H1 (cell line): ENCODE measurements at regions not wholly inside any gene's neighbourhood (a gene's known extent, or its start where the extent isn't known, plus 50 kb on each side); places are given as distances from the start of the nearest gene placed in this dataset.

Experiments
- CTCF ChIA-PET: fragments of 300-600 bp; sonication (Branson Sonifier 250); formaldehyde crosslinking; loops from one replicate; lab custom pipeline; 2021; ENCODE audit not compliant: partially characterized antibody; lab: Charles Lee
- POLR2A ChIA-PET: fragments of 300-600 bp; sonication (Branson Sonifier 250); formaldehyde crosslinking; loops from one replicate; lab custom pipeline; 2021; ENCODE audit warnings: inconsistent platforms; ENCODE audit not compliant: partially characterized antibody; lab: Charles Lee
- DNase-seq, 2 experiments: peaks; one replicate each; pipeline versions ENCODE4 v3.0.0 to v3.0.0-alpha.2; 2010 to 2022; ENCODE audit warnings: low spot score in 2 of 2, low read depth in 1 of 2, mixed read lengths in 1 of 2
- FAIRE-seq: peaks from 2 replicates; lab custom pipeline; 2011; peaks lifted over from hg19 to GRCh38; lab: Jason Lieb, UNC
- H2AFZ ChIP-seq: 2 replicates; pipeline ENCODE4 v1.8.1; 2012; ENCODE audit warnings: low read length, inconsistent platforms
- H2AK5ac ChIP-seq: 2 replicates; pipeline ENCODE4 v1.6.1; 2013; ENCODE audit warnings: low read depth, low read length
- H2BK120ac ChIP-seq: replicated peaks from 2 replicates; pipeline ENCODE3; 2013; ENCODE audit warnings: low read depth, low read length, inconsistent platforms
- H2BK12ac ChIP-seq: 2 replicates; pipeline ENCODE4 v1.6.1; 2013; ENCODE audit warnings: low read depth, low read length
- H2BK15ac ChIP-seq: 2 replicates; pipeline ENCODE4 v1.6.1; 2013; ENCODE audit warnings: low read length
- H2BK20ac ChIP-seq: 2 replicates; pipeline ENCODE4 v1.6.1; 2013; ENCODE audit warnings: low read length
- H2BK5ac ChIP-seq: 2 replicates; pipeline ENCODE4 v1.6.1; 2013; ENCODE audit warnings: low read depth, low read length
- H3K14ac ChIP-seq: 2 replicates; pipeline ENCODE4 v1.6.1; 2013; ENCODE audit warnings: inconsistent platforms; ENCODE audit not compliant: insufficient read length
- H3K18ac ChIP-seq: 2 replicates; pipeline ENCODE4 v1.6.1; 2013; ENCODE audit warnings: low read length; ENCODE audit errors: extremely low read depth
- H3K23ac ChIP-seq: 2 replicates; pipeline ENCODE4 v1.6.1; 2013; ENCODE audit warnings: inconsistent platforms; ENCODE audit not compliant: insufficient read length
- H3K23me2 ChIP-seq: 2 replicates; pipeline ENCODE4 v1.6.1; 2013; ENCODE audit warnings: low read depth, low read length
- H3K27ac ChIP-seq: 2 replicates; pipeline ENCODE4 v1.6.1; 2011; ENCODE audit warnings: low read depth, low read length, inconsistent platforms
- H3K27me3 ChIP-seq, 4 experiments: replicated peaks in 1 of 4; 1 replicate in 1 of 4; 2 replicates in 3 of 4; pipeline versions ENCODE4 v1.6.1 to v1.8.1; 2011 to 2013; ENCODE audit warnings: low read length in 3 of 4, mild to moderate bottlenecking in 3 of 4, inconsistent platforms in 2 of 4, mixed read lengths in 2 of 4, moderate library complexity in 1 of 4; ENCODE audit not compliant: control insufficient read depth in 3 of 4, insufficient read depth in 3 of 4; ENCODE audit errors: extremely low read depth in 1 of 4
- H3K36me3 ChIP-seq, 4 experiments: 2 replicates each; pipeline versions ENCODE4 v1.6.1 to v1.8.1; 2011 to 2013; ENCODE audit warnings: mild to moderate bottlenecking in 4 of 4, low read length in 3 of 4, moderate library complexity in 2 of 4, control low read depth in 1 of 4, inconsistent platforms in 1 of 4; ENCODE audit not compliant: insufficient read depth in 4 of 4, control insufficient read depth in 2 of 4
- H3K4ac ChIP-seq: replicated peaks from 2 replicates; pipeline ENCODE3; 2013; ENCODE audit warnings: low read length, low read depth, mixed read lengths, inconsistent platforms; ENCODE audit not compliant: insufficient read length
- H3K4me1 ChIP-seq, 4 experiments: replicated peaks in 1 of 4; 1 replicate in 1 of 4; 2 replicates in 3 of 4; pipeline versions ENCODE4 v1.6.1 to v1.8.1; 2011 to 2013; ENCODE audit warnings: low read length in 3 of 4, inconsistent platforms in 2 of 4, mixed read lengths in 1 of 4; ENCODE audit not compliant: insufficient read depth in 4 of 4, control insufficient read depth in 3 of 4
- H3K4me2 ChIP-seq, 2 experiments: 2 replicates each; pipeline versions ENCODE4 v1.6.1 to v1.8.1; 2011 to 2013; ENCODE audit warnings: low read depth in 2 of 2, low read length in 2 of 2, control low read depth in 1 of 2, inconsistent platforms in 1 of 2, mild to moderate bottlenecking in 1 of 2; ENCODE audit not compliant: insufficient read depth in 1 of 2
- H3K4me3 ChIP-seq, 4 experiments: fragments of 200-600, 300-600 bp in 1 of 4; sonication (generic), shearing (Covaris generic), sonication (Bioruptor Twin) in 1 of 4; 2 replicates each; pipeline versions ENCODE4 v1.5.1 to v1.8.1; 2011 to 2016; ENCODE audit warnings: low read length in 4 of 4, low read depth in 3 of 4, control low read depth in 2 of 4, inconsistent platforms in 2 of 4, mild to moderate bottlenecking in 2 of 4, mixed read lengths in 1 of 4, moderate library complexity in 1 of 4; ENCODE audit not compliant: insufficient read depth in 2 of 4; ENCODE audit errors: extremely low read depth in 1 of 4
- H3K56ac ChIP-seq: replicated peaks from 2 replicates; pipeline ENCODE3; 2013; ENCODE audit warnings: low read depth, mild to moderate bottlenecking, mixed read lengths, low read length, inconsistent platforms; ENCODE audit not compliant: insufficient read length
- H3K79me1 ChIP-seq: 2 replicates; pipeline ENCODE4 v1.6.1; 2013; ENCODE audit warnings: low read depth, low read length, control low read depth
- H3K79me2 ChIP-seq, 2 experiments: 2 replicates each; pipeline versions ENCODE4 v1.6.1 to v1.8.1; 2012 to 2013; ENCODE audit warnings: low read length in 2 of 2, mild to moderate bottlenecking in 2 of 2, inconsistent platforms in 1 of 2; ENCODE audit not compliant: insufficient read depth in 2 of 2, control insufficient read depth in 1 of 2
- H3K9ac ChIP-seq, 4 experiments: replicated peaks in 1 of 4; 1 replicate in 1 of 4; 2 replicates in 3 of 4; pipeline versions ENCODE4 v1.6.1 to v1.8.1; 2011 to 2013; ENCODE audit warnings: low read depth in 3 of 4, low read length in 3 of 4, control low read depth in 2 of 4, mild to moderate bottlenecking in 2 of 4, moderate library complexity in 2 of 4, inconsistent platforms in 1 of 4; ENCODE audit errors: extremely low read depth in 1 of 4
- H3K9me3 ChIP-seq, 2 experiments: 2 replicates each; pipeline versions ENCODE4 v1.6.1 to v1.8.1; 2012 to 2013; ENCODE audit warnings: mild to moderate bottlenecking in 2 of 2, moderate library complexity in 2 of 2, control low read depth in 1 of 2, inconsistent platforms in 1 of 2, low read depth in 1 of 2, low read length in 1 of 2, mixed read lengths in 1 of 2; ENCODE audit not compliant: insufficient read depth in 2 of 2
- H4K20me1 ChIP-seq, 2 experiments: replicated peaks in 1 of 2; 2 replicates each; pipeline versions ENCODE3 to v1.8.1; 2011 to 2013; ENCODE audit warnings: inconsistent platforms in 2 of 2, low read length in 2 of 2, mild to moderate bottlenecking in 1 of 2; ENCODE audit not compliant: insufficient read depth in 2 of 2, control insufficient read depth in 1 of 2
- H4K5ac ChIP-seq: 2 replicates; pipeline ENCODE4 v1.6.1; 2013; ENCODE audit warnings: low read length, low read depth, mixed read lengths, inconsistent platforms; ENCODE audit not compliant: insufficient read length
- H4K8ac ChIP-seq: 2 replicates; pipeline ENCODE4 v1.8.0; 2013; ENCODE audit warnings: mild to moderate bottlenecking, moderate library complexity, low read length, inconsistent platforms; ENCODE audit not compliant: insufficient read depth; ENCODE audit errors: extremely low read depth
- H4K91ac ChIP-seq: replicated peaks from 2 replicates; pipeline ENCODE3; 2013; ENCODE audit warnings: low read length, mixed read lengths, inconsistent platforms; ENCODE audit not compliant: insufficient read length
- BACH1 ChIP-seq: IDR thresholded peaks from 2 replicates; pipeline ENCODE4 v1.6.1; 2012; ENCODE audit warnings: low read length, improper control_type of control experiment
- CBX8 ChIP-seq: fragments of 300-800, 300-1000 bp; sonication (generic); IDR thresholded peaks from 2 replicates; pipeline ENCODE4 v1.7.1; 2016; ENCODE audit warnings: low read depth, low read length, borderline replicate concordance
- CTCF ChIP-seq, 3 experiments: IDR thresholded peaks; 1 replicate in 2 of 3; 2 replicates in 1 of 3; pipeline versions ENCODE4 v1.5.1 to v1.6.1; 2011; ENCODE audit warnings: low read length in 3 of 3, mild to moderate bottlenecking in 3 of 3, inconsistent platforms in 2 of 3, low read depth in 1 of 3, moderate library complexity in 1 of 3; ENCODE audit not compliant: insufficient read depth in 1 of 3; ENCODE audit errors: control extremely low read depth in 1 of 3
- FOSL1 ChIP-seq: IDR thresholded peaks from 2 replicates; pipeline ENCODE4 v1.6.1; 2011; ENCODE audit warnings: mild to moderate bottlenecking, low read depth, low read length, moderate library complexity; ENCODE audit not compliant: insufficient read depth
- GTF2F1 ChIP-seq: IDR thresholded peaks from 2 replicates; pipeline ENCODE4 v1.6.1; 2012; ENCODE audit warnings: low read depth, low read length, improper control_type of control experiment, borderline replicate concordance
- HDAC6 ChIP-seq: IDR thresholded peaks from one replicate; pipeline ENCODE4 v1.7.1; 2012; ENCODE audit warnings: low read depth, mild to moderate bottlenecking, inconsistent platforms, low read length, moderate library complexity
- JUND ChIP-seq: IDR thresholded peaks from 2 replicates; pipeline ENCODE4 v1.6.1; 2011; ENCODE audit warnings: mild to moderate bottlenecking, improper control_type of control experiment, low read length
- POU5F1 ChIP-seq: IDR thresholded peaks from 2 replicates; pipeline ENCODE4 v1.6.1; 2011; ENCODE audit warnings: low read depth, mild to moderate bottlenecking, low read length, moderate library complexity
- RXRA ChIP-seq: IDR thresholded peaks from 2 replicates; pipeline ENCODE4 v1.6.1; 2011; ENCODE audit warnings: low read depth, mild to moderate bottlenecking, low read length, moderate library complexity; ENCODE audit not compliant: insufficient read depth
- SIN3A ChIP-seq, 2 experiments: IDR thresholded peaks in 1 of 2; conservative IDR thresholded peaks in 1 of 2; 2 replicates each; pipeline ENCODE4 v1.6.1; 2011 to 2012; ENCODE audit warnings: low read length in 2 of 2, improper control_type of control experiment in 1 of 2, low read depth in 1 of 2, mild to moderate bottlenecking in 1 of 2
- TCF12 ChIP-seq: IDR thresholded peaks from 2 replicates; pipeline ENCODE4 v1.6.1; 2011; ENCODE audit warnings: low read depth, mild to moderate bottlenecking, low read length
- ZNF274 ChIP-seq: IDR thresholded peaks from 2 replicates; pipeline ENCODE4 v1.7.0; 2012; ENCODE audit warnings: low read length, borderline replicate concordance; ENCODE audit errors: extremely low read depth
- WGBS, 2 experiments: shearing (Covaris generic) in 1 of 2; methylation state at CpG; one replicate each; pipeline versions ENCODE4 v1.1.6 to v1.1.7; 2013 to 2015; ENCODE audit warnings: low lambda C conversion rate in 2 of 2, mixed read lengths in 2 of 2, inconsistent platforms in 1 of 2, low coverage in 1 of 2, missing lambda C conversion rate in 1 of 2; ENCODE audit not compliant: insufficient replicate concordance in 2 of 2, insufficient coverage in 1 of 2, insufficient read length in 1 of 2; ENCODE audit errors: extremely low coverage in 1 of 2, missing lambda C conversion rate in 1 of 2; 5-methylcytosine and 5-hydroxymethylcytosine counted together

- Histone ChIP-seq H3K27ac (no peak overlapping the region), H3K4me1 (peaks cover 0 to 5% (median 2%) of the 10 kb centered on the region in 4 experiments; a peak in 2 of 7 replicates), H2BK20ac (no peak overlapping the region), H3K4ac (no peak overlapping the region), H3K4me2 (no peak overlapping the region), H4K5ac (no peak overlapping the region), H2AK5ac (no peak overlapping the region), H4K20me1 (no peaks in the 10 kb centered on the region), H2BK120ac (no peak overlapping the region), H2BK12ac (0 out of 2 replicates have a peak overlapping the region, but pooled peaks have one; percentile 60), H2BK5ac (no peak overlapping the region), H2AFZ (no peak overlapping the region), H3K27me3 (no peaks in the 10 kb centered on the region), H3K9ac (no peak overlapping the region)
- FAIRE-seq = no peak
- CTCF ChIA-PET = interaction anchor here (1.1 to 1.7 kb wide), 2 partner anchors 14 to 225 kb away, joined by 3 to 4 read pairs; no protein-coding TSS in a partner anchor
- POLR2A ChIA-PET = interaction anchor here (0.5 kb wide), 1 partner anchor 37 kb away, joined by 3 read pairs; no protein-coding TSS in a partner anchor
- TF ChIP-seq JUND (no peak), FOSL1 (no peak), GTF2F1 (no peak), TCF12 (no peak), RXRA (no peak), ZNF274 (no peak), BACH1 (no peak), HDAC6 (no peak), CBX8 (no peak), CTCF (IDR thresholded peaks at IDR 0.05; ENCODE audit: control extremely low read depth in 1 of 3, insufficient read depth in 1 of 3, low read depth in 1 of 3, low read length in 3 of 3) (no peak), POU5F1 (no peak), SIN3A (conservative IDR thresholded peaks at IDR 0.05 in 1 of 2, IDR thresholded peaks at IDR 0.05 in 1 of 2; ENCODE audit: low read depth in 1 of 2, low read length in 2 of 2) (no peak)
- TF ChIP-seq, all 59 proteins: peak for 0
- H3K56ac ChIP-seq = no peak overlapping the region
- no peak overlapping the region for H3K14ac ChIP-seq
- no peaks in the 10 kb centered on the region for H3K79me1 ChIP-seq
- H3K23ac ChIP-seq = no peak overlapping the region
- no peak overlapping the region for H2BK15ac ChIP-seq
- no peaks in the 10 kb centered on the region for H3K23me2 ChIP-seq
- H3K79me2 ChIP-seq = no peaks in the 10 kb centered on the region
- H3K4me3 ChIP-seq = no peak overlapping the region
- no peaks in the 10 kb centered on the region for H3K36me3 ChIP-seq
- no peaks in the 10 kb centered on the region for H3K9me3 ChIP-seq
- H4K8ac ChIP-seq = no peak overlapping the region
- H4K91ac ChIP-seq = no peak overlapping the region
- H3K18ac ChIP-seq = no peak overlapping the region
- DNase-seq = peak in 1 of 2 experiments; percentile 22
- WGBS, 2 experiments = 91% methylated on average over 6 of the region's 6 CpGs; no CpG with 5 or more reads in 1 of the 2 experiments
These were observed 97.2 kb upstream of the TEX51 start for GRCh38 chr2:126801473-126801872.
